ENCODE measurements at regions not wholly inside any gene's neighbourhood (a gene's known extent, or its start where the extent isn't known, plus 50 kb on each side); places are given as distances from the start of the nearest gene placed in this dataset.
"Not testable (repeated sequence)": the region's sequence is repeated elsewhere in the genome, so short reads cannot be mapped to it uniquely, and the experiment has no call there.

- WGBS, 5 donors, result 86 to 93% (median 91%) methylated on average over 3 of the region's 3 CpGs
- H3K27ac ChIP-seq; H3K9me3 ChIP-seq; intact Hi-C loops (cut with DNase I; ENCODE audit: low total_unique reads); H3K36me3 ChIP-seq; H3K4me3 ChIP-seq; H3K4me1 ChIP-seq; DNase-seq; H3K27me3 ChIP-seq: not testable (repeated sequence)
Observed at GRCh38 chr10:46718014-46718413, 139.1 kb downstream of the SYT15 start.

GRCh38 chr10:46720386-46720785, 141.5 kb downstream of the SYT15 start:
- H3K9me3 ChIP-seq; H3K4me3 ChIP-seq; intact Hi-C loops (cut with DNase I; ENCODE audit: low total_unique reads); H3K27ac ChIP-seq; H3K27me3 ChIP-seq; H3K36me3 ChIP-seq; H3K4me1 ChIP-seq: not testable (repeated sequence)
- peak; percentile 25 to 40 for DNase-seq
- TF ChIP-seq CTCF (IDR thresholded peaks at IDR 0.05), result peak in 1 of 7 experiments; percentile 12
- WGBS, 5 donors, result no CpG with 5 or more reads among the region's 1 CpG

GRCh38 chr10:46720811-46721518, 142.0 kb downstream of the SYT15 start:
- H3K4me1 ChIP-seq; H3K27ac ChIP-seq; DNase-seq; intact Hi-C loops (cut with DNase I; ENCODE audit: low total_unique reads); H3K4me3 ChIP-seq; H3K9me3 ChIP-seq; H3K27me3 ChIP-seq; H3K36me3 ChIP-seq: not testable (repeated sequence)
- 43 to 61% (median 46%) methylated on average over 3 to 4 of the region's 4 CpGs for WGBS, 5 donors
- peak in 1 of 7 experiments; percentile 3 for TF ChIP-seq CTCF (IDR thresholded peaks at IDR 0.05)

GRCh38 chr10:46724258-46724657, 145.3 kb downstream of the SYT15 start:
- intact Hi-C loops (cut with DNase I; ENCODE audit: low total_unique reads); H3K9me3 ChIP-seq; H3K36me3 ChIP-seq; H3K4me3 ChIP-seq; H3K27me3 ChIP-seq; DNase-seq; H3K27ac ChIP-seq; H3K4me1 ChIP-seq: not testable (repeated sequence)
- 60 to 84% (median 70%) methylated on average over 3 of the region's 3 CpGs for WGBS, 5 donors

GRCh38 chr10:46728359-46728758, 149.4 kb downstream of the SYT15 start:
- H3K27ac ChIP-seq; H3K9me3 ChIP-seq; DNase-seq; intact Hi-C loops (cut with DNase I; ENCODE audit: low total_unique reads); H3K27me3 ChIP-seq; H3K36me3 ChIP-seq; H3K4me1 ChIP-seq; H3K4me3 ChIP-seq: not testable (repeated sequence)

- WGBS, 5 donors, result 86% methylated on average over 1 of the region's 3 CpGs; no CpG with 5 or more reads in 4 of the 5 donors
Observed at GRCh38 chr10:46730729-46731128, 151.8 kb downstream of the SYT15 start.

GRCh38 chr10:46733635-46734261, 154.8 kb downstream of the SYT15 start:
- WGBS, 5 donors, result no CpG with 5 or more reads among the region's 1 CpG
- H3K4me1 ChIP-seq; H3K9me3 ChIP-seq; H3K36me3 ChIP-seq; intact Hi-C loops (cut with DNase I; ENCODE audit: low total_unique reads); H3K27me3 ChIP-seq; DNase-seq; H3K4me3 ChIP-seq; H3K27ac ChIP-seq: not testable (repeated sequence)

More at GRCh38 chr10:46730729-46731128, 151.8 kb downstream of the SYT15 start:
- H3K4me3 ChIP-seq; H3K27ac ChIP-seq; H3K36me3 ChIP-seq; H3K9me3 ChIP-seq; H3K4me1 ChIP-seq; DNase-seq; H3K27me3 ChIP-seq; intact Hi-C loops (cut with DNase I; ENCODE audit: low total_unique reads): not testable (repeated sequence)

- H3K27me3 ChIP-seq; H3K27ac ChIP-seq; DNase-seq; H3K9me3 ChIP-seq; H3K4me1 ChIP-seq; H3K4me3 ChIP-seq; intact Hi-C loops (cut with DNase I; ENCODE audit: low total_unique reads); H3K36me3 ChIP-seq: not testable (repeated sequence)
Observed at GRCh38 chr10:46734262-46734642, 155.3 kb downstream of the SYT15 start.

GRCh38 chr10:46739919-46740318, 161.0 kb downstream of the SYT15 start:
- H3K9me3 ChIP-seq; intact Hi-C loops (cut with DNase I; ENCODE audit: low total_unique reads); H3K4me1 ChIP-seq; H3K27ac ChIP-seq; H3K36me3 ChIP-seq; H3K4me3 ChIP-seq; DNase-seq; H3K27me3 ChIP-seq: not testable (repeated sequence)
- WGBS, 5 donors, result 62 to 74% (median 68%) methylated on average over 11 to 13 of the region's 16 CpGs; no CpG with 5 or more reads in 2 of the 5 donors

GRCh38 chr10:46740368-46740767, 161.4 kb downstream of the SYT15 start:
- H3K36me3 ChIP-seq; intact Hi-C loops (cut with DNase I; ENCODE audit: low total_unique reads): not testable (repeated sequence)
- 66 to 93% (median 77%) methylated on average over 2 to 9 of the region's 17 CpGs for WGBS, 5 donors

More at GRCh38 chr10:46740368-46740767, 161.4 kb downstream of the SYT15 start:
- H3K9me3 ChIP-seq, H3K4me3 ChIP-seq, H3K27me3 ChIP-seq, DNase-seq, H3K27ac ChIP-seq, H3K4me1 ChIP-seq: not testable (repeated sequence)
